H9 (cell line): ENCODE measurements at regions not wholly inside any gene's neighbourhood (a gene's known extent, or its start where the extent isn't known, plus 50 kb on each side); places are given as distances from the start of the nearest gene placed in this dataset.

Experiments used
- DNase-seq: peaks from one replicate; pipeline ENCODE4 v3.0.0-alpha.2; 2017
- H2AFZ ChIP-seq: one replicate; pipeline ENCODE4 v1.6.1; 2013; ENCODE audit warnings: mild to moderate bottlenecking, low read length, control low read depth, moderate library complexity
- H2AK5ac ChIP-seq: 2 replicates; pipeline ENCODE4 v1.6.1; 2013; ENCODE audit warnings: low read length, control low read depth, mixed read lengths; ENCODE audit not compliant: insufficient read length
- H2BK120ac ChIP-seq: one replicate; pipeline ENCODE4 v1.6.1; 2013; ENCODE audit warnings: low read depth, mild to moderate bottlenecking, low read length, control low read depth, inconsistent platforms; ENCODE audit not compliant: poor library complexity, severe bottlenecking
- H2BK12ac ChIP-seq: 2 replicates; pipeline ENCODE4 v1.6.1; 2013; ENCODE audit warnings: low read length, control low read depth, mixed read lengths, low read depth; ENCODE audit not compliant: insufficient read length
- H2BK15ac ChIP-seq: 2 replicates; pipeline ENCODE4 v1.6.1; 2013; ENCODE audit warnings: low read depth, low read length, control low read depth
- H2BK20ac ChIP-seq: one replicate; pipeline ENCODE4 v1.6.1; 2013; ENCODE audit warnings: low read depth, mild to moderate bottlenecking, low read length, control low read depth, inconsistent platforms; ENCODE audit not compliant: poor library complexity, severe bottlenecking
- H2BK5ac ChIP-seq: 2 replicates; pipeline ENCODE4 v1.6.1; 2013; ENCODE audit warnings: low read length, control low read depth, mixed read lengths; ENCODE audit not compliant: insufficient read length
- H3K14ac ChIP-seq: 2 replicates; pipeline ENCODE4 v1.6.1; 2013; ENCODE audit warnings: low read length, control low read depth; ENCODE audit not compliant: insufficient read depth
- H3K18ac ChIP-seq: 2 replicates; pipeline ENCODE4 v1.6.1; 2013; ENCODE audit warnings: low read depth, mild to moderate bottlenecking, mixed read lengths, low read length, control low read depth; ENCODE audit not compliant: insufficient read length
- H3K23ac ChIP-seq: 2 replicates; pipeline ENCODE4 v1.6.1; 2013; ENCODE audit warnings: low read length, control low read depth, mixed read lengths, low read depth; ENCODE audit not compliant: insufficient read length
- H3K23me2 ChIP-seq: 2 replicates; pipeline ENCODE4 v1.6.1; 2013; ENCODE audit warnings: low read depth, mild to moderate bottlenecking, mixed read lengths, low read length, control low read depth; ENCODE audit not compliant: insufficient read length, poor library complexity, severe bottlenecking
- H3K27ac ChIP-seq: 2 replicates; pipeline ENCODE4 v1.5.1; 2013; ENCODE audit warnings: low read length, control low read depth, mixed read lengths, low read depth; ENCODE audit not compliant: insufficient read length
- H3K27me3 ChIP-seq: 2 replicates; pipeline ENCODE4 v1.6.1; 2013; ENCODE audit warnings: low read length, control low read depth, inconsistent platforms; ENCODE audit not compliant: insufficient read depth
- H3K4ac ChIP-seq: 2 replicates; pipeline ENCODE4 v1.6.1; 2013; ENCODE audit warnings: low read depth, mild to moderate bottlenecking, control low read depth, inconsistent platforms, low read length, moderate library complexity
- H3K4me1 ChIP-seq: 2 replicates; pipeline ENCODE4 v1.6.1; 2013; ENCODE audit warnings: low read length, control low read depth, inconsistent platforms; ENCODE audit not compliant: insufficient read depth
- H3K4me2 ChIP-seq: 2 replicates; pipeline ENCODE4 v1.6.1; 2013; ENCODE audit warnings: low read length, control low read depth, mixed read lengths; ENCODE audit not compliant: insufficient read length, insufficient read depth
- H3K56ac ChIP-seq: 2 replicates; pipeline ENCODE4 v1.6.1; 2013; ENCODE audit warnings: low read depth, mild to moderate bottlenecking, mixed read lengths, low read length, control low read depth; ENCODE audit not compliant: insufficient read length
- H3K79me1 ChIP-seq: 2 replicates; pipeline ENCODE4 v1.6.1; 2013; ENCODE audit warnings: low read depth, mild to moderate bottlenecking, moderate library complexity, low read length, control low read depth, inconsistent platforms; ENCODE audit not compliant: insufficient read depth, poor library complexity, severe bottlenecking
- H3K79me2 ChIP-seq: 2 replicates; pipeline ENCODE4 v1.6.1; 2013; ENCODE audit warnings: low read length, control low read depth, inconsistent platforms; ENCODE audit not compliant: insufficient read depth
- H3K9ac ChIP-seq: 2 replicates; pipeline ENCODE4 v1.6.1; 2013; ENCODE audit warnings: low read length, control low read depth, mixed read lengths; ENCODE audit not compliant: insufficient read length; ENCODE audit errors: extremely low read depth
- H3K9me3 ChIP-seq: one replicate; pipeline ENCODE4 v1.6.1; 2013; ENCODE audit warnings: low read depth, low read length, inconsistent platforms; ENCODE audit not compliant: control insufficient read depth
- H3T11ph ChIP-seq: one replicate; pipeline ENCODE4 v1.6.1; 2013; ENCODE audit warnings: mild to moderate bottlenecking, low read length, control low read depth, inconsistent platforms
- H4K20me1 ChIP-seq: one replicate; pipeline ENCODE4 v1.6.1; 2013; ENCODE audit not compliant: control insufficient read depth, insufficient read length, insufficient read depth
- H4K5ac ChIP-seq: 2 replicates; pipeline ENCODE4 v1.6.1; 2013; ENCODE audit warnings: low read depth, mild to moderate bottlenecking, mixed read lengths, low read length, control low read depth; ENCODE audit not compliant: insufficient read length
- H4K8ac ChIP-seq: replicated peaks from 2 replicates; pipeline ENCODE4 v1.6.1; 2013; ENCODE audit warnings: low read length, control low read depth, mixed read lengths, low read depth; ENCODE audit not compliant: insufficient read length
- H4K91ac ChIP-seq: 2 replicates; pipeline ENCODE4 v1.6.1; 2013; ENCODE audit warnings: low read depth, mild to moderate bottlenecking, moderate library complexity, mixed read lengths, low read length, control low read depth; ENCODE audit not compliant: insufficient read length
- H3K27ac Mint-ChIP-seq, 3 experiments: 2 replicates in 2 of 3; 3 replicates in 1 of 3; pipeline ENCODE4 v1.8.0; 2020 to 2021; ENCODE audit warnings: mixed read lengths in 3 of 3, mild to moderate bottlenecking in 1 of 3, moderate library complexity in 1 of 3
- H3K27me3 Mint-ChIP-seq: 2 replicates; pipeline ENCODE4 v1.8.0; 2021; ENCODE audit warnings: low read depth, mild to moderate bottlenecking, moderate library complexity, mixed read lengths
- H3K36me3 Mint-ChIP-seq, 3 experiments: 2 replicates in 2 of 3; 3 replicates in 1 of 3; pipeline ENCODE4 v1.8.0; 2020 to 2021; ENCODE audit warnings: low read depth in 3 of 3, mixed read lengths in 3 of 3; ENCODE audit not compliant: insufficient read depth in 1 of 3
- H3K4me1 Mint-ChIP-seq, 2 experiments: 2 replicates each; pipeline ENCODE4 v1.8.0; 2020; ENCODE audit warnings: mixed read lengths in 2 of 2
- H3K4me3 Mint-ChIP-seq, 2 experiments: 2 replicates in 1 of 2; 3 replicates in 1 of 2; pipeline ENCODE4 v1.8.0; 2020 to 2021; ENCODE audit warnings: mild to moderate bottlenecking in 2 of 2, mixed read lengths in 2 of 2, moderate library complexity in 1 of 2
- H3K9me3 Mint-ChIP-seq, 2 experiments: 2 replicates in 1 of 2; 3 replicates in 1 of 2; pipeline ENCODE4 v1.8.0; 2020; ENCODE audit warnings: mild to moderate bottlenecking in 2 of 2, mixed read lengths in 2 of 2, moderate library complexity in 1 of 2
- CTCF ChIP-seq: fragments of 200-600 bp; sonication (generic); conservative IDR thresholded peaks from 3 replicates; pipeline ENCODE4 v1.8.0; 2021; ENCODE audit warnings: antibody characterized with exemption, mild to moderate bottlenecking
- WGBS: extraction: QIAGEN DNeasy Blood & Tissue Kit; methylation state at CpG from one replicate; pipeline ENCODE4 v1.1.7; 2013; ENCODE audit warnings: missing lambda C conversion rate, low lambda C conversion rate, mixed read lengths; ENCODE audit not compliant: insufficient read length; ENCODE audit errors: extremely low coverage; 5-methylcytosine and 5-hydroxymethylcytosine counted together

- H3K23me2 ChIP-seq: no peaks in the 10 kb centered on the region
- H2BK15ac ChIP-seq: no peak overlapping the region
- H3K79me1 ChIP-seq: no peaks in the 10 kb centered on the region
- DNase-seq: no peak
- H3K4me1 Mint-ChIP-seq: no peaks in the 10 kb centered on the region
- H3K4ac ChIP-seq: no peak overlapping the region
- H3K9ac ChIP-seq: no peak overlapping the region
- H4K8ac ChIP-seq: no peak overlapping the region
- no peaks in the 10 kb centered on the region for H3K79me2 ChIP-seq
- no peak overlapping the region for H3K23ac ChIP-seq
- no peak overlapping the region for H2AFZ ChIP-seq
- H3K27me3 Mint-ChIP-seq: no peaks in the 10 kb centered on the region
- no peak overlapping the region for H3K27ac Mint-ChIP-seq
- no peak overlapping the region for H2AK5ac ChIP-seq
- H4K91ac ChIP-seq: no peak overlapping the region
- H3K9me3 Mint-ChIP-seq: peaks cover 17 to 19% of the 10 kb centered on the region in 2 experiments
- no peaks in the 10 kb centered on the region for H3K4me1 ChIP-seq
- WGBS: no CpG with 5 or more reads among the region's 4 CpGs
- no peak overlapping the region for H2BK120ac ChIP-seq
- peaks cover 5 to 23% (median 10%) of the 10 kb centered on the region in 3 experiments; a peak in 6 of 7 replicates for H3K36me3 Mint-ChIP-seq
- H3K56ac ChIP-seq: no peak overlapping the region
- no peak overlapping the region for H3K14ac ChIP-seq
- H2BK20ac ChIP-seq: no peak overlapping the region
- H3K9me3 ChIP-seq: no peaks in the 10 kb centered on the region
- no peak for TF ChIP-seq CTCF
- H2BK5ac ChIP-seq: no peak overlapping the region
- H3K4me3 Mint-ChIP-seq: no peak overlapping the region
- H3K18ac ChIP-seq: no peak overlapping the region
- no peak overlapping the region for H3K27ac ChIP-seq
- no peaks in the 10 kb centered on the region for H4K20me1 ChIP-seq
- H4K5ac ChIP-seq: no peak overlapping the region
- no peak overlapping the region for H3K4me2 ChIP-seq
- H3K27me3 ChIP-seq: no peaks in the 10 kb centered on the region
- H2BK12ac ChIP-seq: no peak overlapping the region
- no peak overlapping the region for H3T11ph ChIP-seq
These were observed 868.9 kb upstream of the SLC10A2 start for GRCh38 chr13:103935117-103935516.
